ENCODE measurements at regions not wholly inside any gene's neighbourhood (a gene's known extent, or its start where the extent isn't known, plus 50 kb on each side); places are given as distances from the start of the nearest gene placed in this dataset.

DNA sequence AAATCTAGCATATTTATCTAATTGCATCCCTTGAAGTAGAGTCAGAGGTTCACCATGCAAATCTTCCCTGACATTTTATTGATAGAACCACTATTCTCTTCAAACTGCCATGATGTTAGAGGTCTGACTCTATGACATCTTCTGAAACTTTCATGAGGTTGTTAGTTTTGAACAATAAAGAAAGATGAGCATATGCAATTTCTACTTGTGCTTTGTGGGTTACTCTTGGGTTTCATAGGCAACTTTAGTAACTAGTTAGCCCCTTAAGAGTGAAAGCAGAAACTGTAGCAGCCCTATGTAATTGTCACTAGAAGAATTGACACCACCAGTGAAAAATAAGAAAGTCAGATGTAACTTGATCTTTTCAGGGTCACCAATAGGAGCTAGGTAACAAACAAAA, 53.1 kb upstream of the ZEB2 start:
- H3K27ac ChIP-seq = no peak overlapping the region
- DNase-seq = no peak
- H3K4me3 ChIP-seq (ENCODE audit: low read depth, low read length) = no peak overlapping the region
- H3K27me3 ChIP-seq (ENCODE audit: insufficient read depth, low read depth, severe bottlenecking) = no peaks in the 10 kb centered on the region
- H3K9me3 ChIP-seq (ENCODE audit: severe bottlenecking) = no peaks in the 10 kb centered on the region
- TF ChIP-seq, protein P1, sequence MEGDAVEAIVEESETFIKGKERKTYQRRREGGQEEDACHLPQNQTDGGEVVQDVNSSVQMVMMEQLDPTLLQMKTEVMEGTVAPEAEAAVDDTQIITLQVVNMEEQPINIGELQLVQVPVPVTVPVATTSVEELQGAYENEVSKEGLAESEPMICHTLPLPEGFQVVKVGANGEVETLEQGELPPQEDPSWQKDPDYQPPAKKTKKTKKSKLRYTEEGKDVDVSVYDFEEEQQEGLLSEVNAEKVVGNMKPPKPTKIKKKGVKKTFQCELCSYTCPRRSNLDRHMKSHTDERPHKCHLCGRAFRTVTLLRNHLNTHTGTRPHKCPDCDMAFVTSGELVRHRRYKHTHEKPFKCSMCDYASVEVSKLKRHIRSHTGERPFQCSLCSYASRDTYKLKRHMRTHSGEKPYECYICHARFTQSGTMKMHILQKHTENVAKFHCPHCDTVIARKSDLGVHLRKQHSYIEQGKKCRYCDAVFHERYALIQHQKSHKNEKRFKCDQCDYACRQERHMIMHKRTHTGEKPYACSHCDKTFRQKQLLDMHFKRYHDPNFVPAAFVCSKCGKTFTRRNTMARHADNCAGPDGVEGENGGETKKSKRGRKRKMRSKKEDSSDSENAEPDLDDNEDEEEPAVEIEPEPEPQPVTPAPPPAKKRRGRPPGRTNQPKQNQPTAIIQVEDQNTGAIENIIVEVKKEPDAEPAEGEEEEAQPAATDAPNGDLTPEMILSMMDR (IDR thresholded peaks at IDR 0.05; ENCODE audit: low read depth, low read length) = no peak
- H3K36me3 ChIP-seq = no peaks in the 10 kb centered on the region

DNA sequence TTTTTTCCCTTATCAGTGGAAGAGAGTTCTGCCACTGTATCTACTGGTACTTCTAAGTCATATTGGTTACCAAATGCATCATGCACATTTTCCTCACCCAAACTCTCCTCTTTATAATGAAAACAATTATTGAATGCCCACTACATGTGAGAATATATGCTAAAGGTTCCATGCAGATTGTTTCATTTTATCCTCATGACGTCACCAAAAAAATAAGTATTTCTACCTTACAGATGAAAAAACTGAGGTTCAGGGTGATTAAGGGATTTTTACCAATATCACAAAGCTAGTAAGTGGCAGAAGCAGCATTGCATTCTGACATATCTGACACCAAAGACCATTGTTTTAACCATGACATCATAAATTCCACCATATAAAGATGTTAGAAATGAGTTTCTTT, 51.9 kb upstream of the ZEB2 start:
- Histone ChIP-seq H3K36me3 (no peaks in the 10 kb centered on the region), H3K27me3 (ENCODE audit: insufficient read depth, low read depth, severe bottlenecking) (no peaks in the 10 kb centered on the region), H3K27ac (no peak overlapping the region), H3K9me3 (ENCODE audit: severe bottlenecking) (no peaks in the 10 kb centered on the region), H3K4me3 (ENCODE audit: low read depth, low read length) (no peak overlapping the region)
- TF ChIP-seq, protein P1 (IDR thresholded peaks at IDR 0.05; ENCODE audit: low read depth, low read length) = no peak
- DNase-seq = no peak

- Histone ChIP-seq H3K27ac (no peak overlapping the region), H3K36me3 (no peaks in the 10 kb centered on the region), H3K4me3 (ENCODE audit: low read depth, low read length) (no peak overlapping the region), H3K27me3 (ENCODE audit: insufficient read depth, low read depth, severe bottlenecking) (no peaks in the 10 kb centered on the region), H3K9me3 (ENCODE audit: severe bottlenecking) (no peaks in the 10 kb centered on the region)
- no peak for DNase-seq
- TF ChIP-seq, protein P1 (IDR thresholded peaks at IDR 0.05; ENCODE audit: low read depth, low read length) = no peak
Measured at GRCh38 chr2:144570566-144570965, 50.6 kb upstream of the ZEB2 start.

Data from WERI-Rb-1 (cell line).